ENCODE measurements at regions not wholly inside any gene's neighbourhood (a gene's known extent, or its start where the extent isn't known, plus 50 kb on each side); places are given as distances from the start of the nearest gene placed in this dataset.

DNA sequence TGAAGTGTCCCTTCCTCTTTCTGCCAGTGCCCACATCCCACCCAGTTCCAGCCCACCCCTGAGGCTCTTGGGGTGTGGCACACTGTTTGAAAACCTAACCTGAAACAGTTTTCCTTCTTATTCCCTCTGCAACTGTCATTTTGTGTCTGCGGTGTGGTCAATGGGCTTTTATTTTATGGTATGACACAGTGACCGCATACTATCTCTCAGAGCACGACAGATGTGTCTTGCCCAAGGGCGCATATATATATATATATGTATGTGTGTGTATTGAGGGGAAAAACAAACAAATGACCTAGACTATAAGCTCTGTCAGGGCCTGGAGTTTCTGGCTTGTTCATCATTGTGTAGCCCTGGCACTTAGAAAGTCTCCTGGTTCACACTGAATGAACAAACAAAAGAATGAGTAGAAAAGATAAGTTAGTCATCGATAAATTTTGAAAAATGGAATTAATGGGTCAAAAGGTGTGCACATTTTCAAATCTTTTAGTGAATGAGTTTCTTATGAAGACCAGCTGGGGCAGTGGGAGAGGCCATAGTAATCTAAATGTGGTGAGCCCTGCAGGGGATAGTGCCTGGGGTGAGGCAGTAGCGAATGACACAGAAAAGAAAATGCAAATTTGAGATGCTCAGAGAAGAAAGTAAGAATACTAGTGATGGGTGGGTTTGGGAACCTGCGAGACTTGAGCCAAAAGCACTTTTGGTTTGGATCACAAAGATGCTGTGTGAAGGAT, 198.4 kb downstream of the SNX10 start:
- Histone ChIP-seq H3K27me3 (no peaks in the 10 kb centered on the region), H3K4me3 (no peak overlapping the region), H3K36me3 (replicated peaks in 1 of 2) (no peaks in the 10 kb centered on the region), H3K4me1 (replicated peaks in 1 of 2) (no peaks in the 10 kb centered on the region), H3K9me3 (replicated peaks in 1 of 3) (no peaks in the 10 kb centered on the region), H3K27ac (no peak overlapping the region)
- intact Hi-C loops (cut with DNase I), result loop anchor here in 1 of 2 donors (10.0 kb wide), 1 partner anchor 105 kb away; no protein-coding TSS in a partner anchor
- TF ChIP-seq, protein P1, sequence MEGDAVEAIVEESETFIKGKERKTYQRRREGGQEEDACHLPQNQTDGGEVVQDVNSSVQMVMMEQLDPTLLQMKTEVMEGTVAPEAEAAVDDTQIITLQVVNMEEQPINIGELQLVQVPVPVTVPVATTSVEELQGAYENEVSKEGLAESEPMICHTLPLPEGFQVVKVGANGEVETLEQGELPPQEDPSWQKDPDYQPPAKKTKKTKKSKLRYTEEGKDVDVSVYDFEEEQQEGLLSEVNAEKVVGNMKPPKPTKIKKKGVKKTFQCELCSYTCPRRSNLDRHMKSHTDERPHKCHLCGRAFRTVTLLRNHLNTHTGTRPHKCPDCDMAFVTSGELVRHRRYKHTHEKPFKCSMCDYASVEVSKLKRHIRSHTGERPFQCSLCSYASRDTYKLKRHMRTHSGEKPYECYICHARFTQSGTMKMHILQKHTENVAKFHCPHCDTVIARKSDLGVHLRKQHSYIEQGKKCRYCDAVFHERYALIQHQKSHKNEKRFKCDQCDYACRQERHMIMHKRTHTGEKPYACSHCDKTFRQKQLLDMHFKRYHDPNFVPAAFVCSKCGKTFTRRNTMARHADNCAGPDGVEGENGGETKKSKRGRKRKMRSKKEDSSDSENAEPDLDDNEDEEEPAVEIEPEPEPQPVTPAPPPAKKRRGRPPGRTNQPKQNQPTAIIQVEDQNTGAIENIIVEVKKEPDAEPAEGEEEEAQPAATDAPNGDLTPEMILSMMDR (IDR thresholded peaks at IDR 0.05), result no peak
- no peak for TF ChIP-seq POLR2A (IDR thresholded peaks at IDR 0.05)
- WGBS, 4 donors, result 84 to 95% (median 92%) methylated on average over 7 of the region's 7 CpGs
- DNase-seq, result no peak

- intact Hi-C loops (cut with DNase I), result loop anchor here in 1 of 2 donors (10.0 kb wide), 1 partner anchor 106 kb away; no protein-coding TSS in a partner anchor
- Histone ChIP-seq H3K4me1 (replicated peaks in 1 of 2) (no peaks in the 10 kb centered on the region), H3K36me3 (replicated peaks in 1 of 2) (no peaks in the 10 kb centered on the region), H3K27ac (no peak overlapping the region), H3K27me3 (no peaks in the 10 kb centered on the region), H3K9me3 (replicated peaks in 1 of 3) (no peaks in the 10 kb centered on the region), H3K4me3 (no peak overlapping the region)
- no peak for DNase-seq
- 79 to 85% (median 81%) methylated on average over 8 to 10 of the region's 10 CpGs for WGBS, 4 donors
- TF ChIP-seq, protein P1 (IDR thresholded peaks at IDR 0.05), result no peak
- TF ChIP-seq POLR2A (IDR thresholded peaks at IDR 0.05), result no peak
These were observed 199.3 kb downstream of the SNX10 start for GRCh38 chr7:26490640-26491624.

DNA sequence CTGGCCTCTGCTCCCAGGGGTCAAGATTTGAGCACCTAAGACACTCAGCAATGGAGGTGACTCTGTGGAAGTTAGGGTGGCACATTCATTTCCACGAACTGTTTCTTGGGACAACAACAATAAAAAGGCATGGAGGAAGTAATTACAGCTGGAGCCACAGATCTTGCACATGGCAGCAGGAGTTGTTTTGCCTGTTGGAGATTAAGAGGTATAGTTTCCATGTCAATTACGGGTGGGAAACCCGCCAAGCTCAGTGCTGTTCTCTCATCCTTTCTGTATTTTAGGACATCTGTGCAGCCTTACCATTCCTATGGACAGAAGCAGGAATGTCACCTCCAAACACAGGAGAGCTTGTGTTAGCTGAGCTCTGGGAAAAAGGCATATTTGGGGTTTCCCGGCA, 201.2 kb downstream of the SNX10 start:
- no peak overlapping the region for H3K4me3 ChIP-seq
- no peaks in the 10 kb centered on the region for H3K27me3 ChIP-seq
- H3K36me3 ChIP-seq (replicated peaks in 1 of 2), result no peaks in the 10 kb centered on the region
- intact Hi-C loops (cut with DNase I), result loop anchor here in 1 of 2 donors (10.0 kb wide), 1 partner anchor 108 kb away; no protein-coding TSS in a partner anchor
- H3K4me1 ChIP-seq (replicated peaks in 1 of 2), result no peaks in the 10 kb centered on the region
- no peak for DNase-seq
- H3K9me3 ChIP-seq (replicated peaks in 1 of 3), result no peaks in the 10 kb centered on the region
- TF ChIP-seq, protein P1 (IDR thresholded peaks at IDR 0.05), result no peak
- TF ChIP-seq POLR2A (IDR thresholded peaks at IDR 0.05), result no peak
- WGBS, 4 donors, result 84 to 93% (median 87%) methylated on average over 3 to 4 of the region's 4 CpGs
- H3K27ac ChIP-seq, result no peak overlapping the region
